ENCODE measurements at regions not wholly inside any gene's neighbourhood (a gene's known extent, or its start where the extent isn't known, plus 50 kb on each side); places are given as distances from the start of the nearest gene placed in this dataset.

DNA sequence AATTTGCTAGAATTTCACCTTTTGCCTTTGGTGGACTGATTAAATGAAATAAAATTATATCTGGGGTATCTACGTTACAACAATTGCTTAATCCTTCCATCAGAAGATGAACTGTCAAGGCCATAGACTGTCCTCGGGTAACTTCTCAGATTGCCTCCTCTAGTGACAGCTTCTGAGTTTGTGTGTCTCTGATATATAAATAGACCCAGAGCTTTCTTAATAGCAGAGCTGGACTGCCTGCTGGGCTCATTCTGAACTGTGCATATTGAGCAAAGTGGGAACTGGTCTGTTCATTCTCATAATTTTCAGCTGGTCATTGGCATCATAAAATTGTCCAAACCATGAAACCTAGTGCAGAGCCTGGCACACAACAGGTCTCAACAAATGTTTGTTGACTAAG lies 99.1 kb upstream of the GRAMD1B start:
- no peaks in the 10 kb centered on the region for H3K4me1 ChIP-seq
- H3K9me3 ChIP-seq: peaks cover 0 to 4% (median 0%) of the 10 kb centered on the region in 3 donors
- H3K4me3 ChIP-seq: no peak overlapping the region
- intact Hi-C loops (cut with DNase I; ENCODE audit: low total_unique reads): no loop called here
- no peak overlapping the region for H3K27ac ChIP-seq
- DNase-seq: no peak
- H3K36me3 ChIP-seq: no peaks in the 10 kb centered on the region
- TF ChIP-seq CTCF (IDR thresholded peaks at IDR 0.05): no peak
- peaks cover 0 to 6% of the 10 kb centered on the region in 2 donors for H3K27me3 ChIP-seq

DNA sequence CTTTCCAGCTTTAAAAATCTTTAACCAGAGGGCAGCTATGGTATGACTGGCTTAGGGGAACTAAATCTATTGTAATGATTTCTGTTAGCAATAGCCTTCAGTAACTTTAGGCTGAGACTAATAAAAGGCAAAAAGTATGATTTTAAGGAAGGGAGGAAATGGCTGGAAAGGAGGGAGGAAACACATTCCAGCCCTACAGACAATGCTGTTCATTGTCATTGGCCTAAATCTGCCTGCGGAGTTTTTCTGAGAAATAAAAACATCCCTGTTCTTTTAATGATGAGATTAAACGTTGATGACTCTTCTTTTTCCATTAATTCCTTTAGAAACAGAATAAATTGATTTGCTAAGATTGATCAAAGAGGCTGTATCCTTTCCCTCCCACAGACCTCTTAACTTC lies 99.6 kb upstream of the GRAMD1B start:
- intact Hi-C loops (cut with DNase I; ENCODE audit: low total_unique reads): no loop called here
- DNase-seq: no peak
- no peak overlapping the region for H3K27ac ChIP-seq
- H3K36me3 ChIP-seq: no peaks in the 10 kb centered on the region
- peaks cover 0 to 6% of the 10 kb centered on the region in 2 donors for H3K27me3 ChIP-seq
- no peaks in the 10 kb centered on the region for H3K4me1 ChIP-seq
- no peak for TF ChIP-seq CTCF (IDR thresholded peaks at IDR 0.05)
- H3K9me3 ChIP-seq: peaks cover 0 to 4% (median 0%) of the 10 kb centered on the region in 3 donors
- H3K4me3 ChIP-seq: no peak overlapping the region

GRCh38 chr11:123330071-123330470 lies 100.0 kb upstream of the GRAMD1B start:
- Histone ChIP-seq H3K27me3 (peaks cover 0 to 6% of the 10 kb centered on the region in 2 donors), H3K27ac (no peak overlapping the region), H3K9me3 (peaks cover 0 to 4% (median 0%) of the 10 kb centered on the region in 3 donors), H3K4me3 (no peak overlapping the region), H3K4me1 (no peaks in the 10 kb centered on the region), H3K36me3 (no peaks in the 10 kb centered on the region)
- no peak for TF ChIP-seq CTCF (IDR thresholded peaks at IDR 0.05)
- intact Hi-C loops (cut with DNase I; ENCODE audit: low total_unique reads): no loop called here
- no peak for DNase-seq

GRCh38 chr11:123328281-123328867 lies 101.7 kb upstream of the GRAMD1B start:
- H3K27ac ChIP-seq: no peak overlapping the region
- no peaks in the 10 kb centered on the region for H3K4me1 ChIP-seq
- DNase-seq: no peak
- H3K4me3 ChIP-seq: no peak overlapping the region
- H3K27me3 ChIP-seq: no peaks in the 10 kb centered on the region
- H3K9me3 ChIP-seq: peaks cover 0 to 4% (median 0%) of the 10 kb centered on the region in 3 donors
- no peaks in the 10 kb centered on the region for H3K36me3 ChIP-seq
- intact Hi-C loops (cut with DNase I; ENCODE audit: low total_unique reads): no loop called here
- TF ChIP-seq CTCF (IDR thresholded peaks at IDR 0.05): no peak

DNA sequence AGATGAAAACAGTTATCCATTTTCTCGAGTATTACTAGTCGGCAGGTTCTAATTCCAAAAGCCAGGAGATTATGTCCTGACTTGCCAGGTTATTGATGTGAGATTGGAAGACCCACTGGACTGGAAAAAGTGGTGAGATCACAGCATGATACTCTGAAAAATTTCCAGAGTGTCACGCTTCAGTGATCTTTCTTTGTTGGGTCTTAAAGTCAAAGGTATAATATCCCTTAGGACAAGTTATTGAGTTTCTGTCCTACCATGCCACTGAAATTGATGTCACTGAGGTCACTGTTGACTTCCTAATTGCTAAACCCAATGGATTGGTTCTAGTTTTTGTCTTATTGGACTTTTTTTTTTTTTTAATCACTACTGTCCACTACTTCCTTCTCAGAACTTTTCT lies 104.5 kb upstream of the GRAMD1B start:
- H3K4me3 ChIP-seq: no peak overlapping the region
- intact Hi-C loops (cut with DNase I; ENCODE audit: low total_unique reads): no loop called here
- no peaks in the 10 kb centered on the region for H3K36me3 ChIP-seq
- TF ChIP-seq CTCF (IDR thresholded peaks at IDR 0.05): no peak
- no peaks in the 10 kb centered on the region for H3K27me3 ChIP-seq
- no peak for DNase-seq
- H3K27ac ChIP-seq: no peak overlapping the region
- H3K9me3 ChIP-seq: no peaks in the 10 kb centered on the region
- no peaks in the 10 kb centered on the region for H3K4me1 ChIP-seq

- intact Hi-C loops (cut with DNase I; ENCODE audit: low total_unique reads): no loop called here
- Histone ChIP-seq H3K4me1 (no peaks in the 10 kb centered on the region), H3K27ac (no peak overlapping the region), H3K9me3 (no peaks in the 10 kb centered on the region), H3K27me3 (peaks cover 0 to 7% of the 10 kb centered on the region in 2 donors), H3K4me3 (no peak overlapping the region), H3K36me3 (no peaks in the 10 kb centered on the region)
- no peak for TF ChIP-seq CTCF (IDR thresholded peaks at IDR 0.05)
- DNase-seq: no peak
Observed at GRCh38 chr11:123323568-123323967, 106.5 kb upstream of the GRAMD1B start.
